GM23338 (cell line): ENCODE measurements at regions not wholly inside any gene's neighbourhood (a gene's known extent, or its start where the extent isn't known, plus 50 kb on each side); places are given as distances from the start of the nearest gene placed in this dataset.

ENCODE experiments used
- ATAC-seq: fragments of 200-7000 bp; cut with Tn5 transposase; 3 replicates; pipeline ENCODE4 v1.9.1; 2020
- DNase-seq: peaks from one replicate; pipeline ENCODE4 v3.0.0-alpha.2; 2015; ENCODE audit warnings: low spot score
- H2AFZ ChIP-seq: fragments of 200-600 bp; sonication (generic); 2 replicates; pipeline ENCODE4 v1.8.0; 2016; ENCODE audit warnings: antibody characterized with exemption, mild to moderate bottlenecking, moderate library complexity
- H3F3A ChIP-seq: fragments of 200-600 bp; sonication (generic); replicated peaks from 2 replicates; pipeline ENCODE4 v1.8.0; 2017; ENCODE audit warnings: antibody characterized with exemption, mixed run types, low read depth
- H3K27ac ChIP-seq: fragments of 200-600 bp; sonication (generic); 2 replicates; pipeline ENCODE4 v1.6.1; 2016; ENCODE audit warnings: low read depth
- H3K27me3 ChIP-seq: fragments of 200-600 bp; sonication (generic); 2 replicates; pipeline ENCODE4 v1.8.0; 2016; ENCODE audit warnings: mild to moderate bottlenecking, mixed run types, moderate library complexity; ENCODE audit not compliant: insufficient read depth
- H3K36me3 ChIP-seq: fragments of 200-600 bp; sonication (generic); 2 replicates; pipeline ENCODE4 v1.8.0; 2016; ENCODE audit warnings: mild to moderate bottlenecking; ENCODE audit not compliant: insufficient read depth
- H3K4me1 ChIP-seq: fragments of 200-600 bp; sonication (generic); 2 replicates; pipeline ENCODE4 v1.8.0; 2016; ENCODE audit warnings: mild to moderate bottlenecking, moderate library complexity; ENCODE audit not compliant: insufficient read depth
- H3K4me2 ChIP-seq: fragments of 200-600 bp; sonication (generic); 2 replicates; pipeline ENCODE4 v1.7.1; 2017; ENCODE audit warnings: mixed run types
- H3K4me3 ChIP-seq: fragments of 200-600 bp; sonication (generic); 2 replicates; pipeline ENCODE4 v1.6.1; 2016; ENCODE audit warnings: mixed run types
- H3K79me2 ChIP-seq: fragments of 200-600 bp; sonication (generic); replicated peaks from 2 replicates; pipeline ENCODE4 v1.8.0; 2017; ENCODE audit warnings: mild to moderate bottlenecking; ENCODE audit not compliant: insufficient read depth
- H3K9me2 ChIP-seq: fragments of 200-600 bp; sonication (generic); 2 replicates; pipeline ENCODE4 v1.8.0; 2017; ENCODE audit not compliant: insufficient read depth
- H4K20me1 ChIP-seq: fragments of 200-600 bp; sonication (generic); replicated peaks from 2 replicates; pipeline ENCODE4 v1.8.0; 2017; ENCODE audit warnings: mild to moderate bottlenecking; ENCODE audit not compliant: insufficient read depth
- H3K27ac Mint-ChIP-seq: 2 replicates; pipeline ENCODE4 v1.8.0; 2020; ENCODE audit warnings: inconsistent platforms, mild to moderate bottlenecking, moderate library complexity, mixed read lengths
- H3K27me3 Mint-ChIP-seq: 3 replicates; pipeline ENCODE4 v1.8.0; 2022; ENCODE audit warnings: low read depth, mild to moderate bottlenecking, moderate library complexity, mixed read lengths, inconsistent platforms; ENCODE audit not compliant: insufficient read depth, poor library complexity
- H3K36me3 Mint-ChIP-seq: 3 replicates; pipeline ENCODE4 v1.8.0; 2021; ENCODE audit warnings: low read depth, mild to moderate bottlenecking, inconsistent platforms, moderate library complexity, mixed read lengths
- H3K4me1 Mint-ChIP-seq: 3 replicates; pipeline ENCODE4 v1.8.0; 2020; ENCODE audit warnings: mild to moderate bottlenecking, inconsistent platforms, mixed read lengths
- H3K4me3 Mint-ChIP-seq: 3 replicates; pipeline ENCODE4 v1.8.0; 2021; ENCODE audit warnings: moderate library complexity, mild to moderate bottlenecking, inconsistent platforms, mixed read lengths
- H3K9me3 Mint-ChIP-seq: 3 replicates; pipeline ENCODE4 v1.8.0; 2020; ENCODE audit warnings: moderate library complexity, mild to moderate bottlenecking, inconsistent platforms, mixed read lengths
- CREB1 ChIP-seq: fragments of 250-450 bp; sonication (Bioruptor Pico); IDR thresholded peaks from 2 replicates; pipeline ENCODE4 v1.5.0; 2020; ENCODE audit warnings: low read depth, mild to moderate bottlenecking, moderate library complexity
- CTCF ChIP-seq, 2 experiments: fragments of 200-600 bp in 1 of 2; sonication (generic) in 1 of 2; conservative IDR thresholded peaks; 2 replicates each; pipeline versions ENCODE4 v1.5.1 to v1.6.1; 2016 to 2017; ENCODE audit warnings: antibody characterized with exemption in 2 of 2, low read depth in 2 of 2, mild to moderate bottlenecking in 2 of 2, moderate library complexity in 1 of 2
- JUNB ChIP-seq: IDR thresholded peaks from one replicate; pipeline ENCODE4 v1.6.1; 2016; ENCODE audit warnings: antibody characterized with exemption; ENCODE audit not compliant: unreplicated experiment
- NANOG ChIP-seq: IDR thresholded peaks from 2 replicates; pipeline ENCODE4 v1.6.1; 2016; ENCODE audit warnings: antibody characterized with exemption, borderline replicate concordance
- STAT1 ChIP-seq: IDR thresholded peaks from one replicate; pipeline ENCODE4 v1.6.1; 2016; ENCODE audit warnings: antibody characterized with exemption; ENCODE audit not compliant: unreplicated experiment
- ZNF114 ChIP-seq: fragments of 250-450 bp; sonication (Bioruptor Pico); IDR thresholded peaks from 2 replicates; pipeline ENCODE4 v1.5.0; 2020; ENCODE audit warnings: mild to moderate bottlenecking, moderate library complexity
- ZNF331 ChIP-seq: fragments of 250-450 bp; sonication (Bioruptor Pico); IDR thresholded peaks from 2 replicates; pipeline ENCODE4 v1.5.0; 2020; ENCODE audit warnings: low read depth, mild to moderate bottlenecking, moderate library complexity
- ZNF462 ChIP-seq: fragments of 250-450 bp; sonication (Bioruptor Pico); IDR thresholded peaks from 2 replicates; pipeline ENCODE4 v1.5.0; 2020; ENCODE audit warnings: mild to moderate bottlenecking, moderate library complexity

- TF ChIP-seq ZNF462 (CRISPR knock-in tag) (no peak), STAT1 (no peak), CREB1 (CRISPR knock-in tag) (no peak), NANOG (no peak), ZNF331 (no peak), ZNF114 (CRISPR knock-in tag) (no peak), JUNB (no peak)
Measured at GRCh38 chr22:23503142-23503541, 76.9 kb downstream of the IGLL1 start (continued).

- peaks cover 12% of the 10 kb centered on the region for H3K4me1 Mint-ChIP-seq
- H3K4me1 ChIP-seq = no peaks in the 10 kb centered on the region
- ATAC-seq = no peak
- no peak overlapping the region for H3K4me3 ChIP-seq
- peaks cover 4% of the 10 kb centered on the region for H3K27me3 Mint-ChIP-seq
- H3K9me2 ChIP-seq = no peaks in the 10 kb centered on the region
- H3K9me3 Mint-ChIP-seq = no peaks in the 10 kb centered on the region
- H3K27me3 ChIP-seq = no peaks in the 10 kb centered on the region
- DNase-seq = no peak
- H3K27ac ChIP-seq = no peak overlapping the region
- H3K4me2 ChIP-seq = no peak overlapping the region
- H3K79me2 ChIP-seq = no peaks in the 10 kb centered on the region
- H3K4me3 Mint-ChIP-seq = no peak overlapping the region
- H3K36me3 Mint-ChIP-seq = no peaks in the 10 kb centered on the region
- H3K27ac Mint-ChIP-seq = no peak overlapping the region
- no peaks in the 10 kb centered on the region for H3F3A ChIP-seq
- no peaks in the 10 kb centered on the region for H4K20me1 ChIP-seq
- no peaks in the 10 kb centered on the region for H3K36me3 ChIP-seq
- H2AFZ ChIP-seq = no peak overlapping the region
- TF ChIP-seq CTCF (conservative IDR thresholded peaks at IDR 0.05; ENCODE audit: low read depth in 2 of 2) (no peak), ZNF331 (no peak), ZNF462 (CRISPR knock-in tag) (no peak)
Measured at GRCh38 chr22:23501708-23502107, 78.4 kb downstream of the IGLL1 start.
